DOHH2 (cell line): ENCODE measurements at regions not wholly inside any gene's neighbourhood (a gene's known extent, or its start where the extent isn't known, plus 50 kb on each side); places are given as distances from the start of the nearest gene placed in this dataset.

Experiments
- H3F3A ChIP-seq: fragments of 200-600 bp; sonication (generic), shearing (Covaris generic); 2 replicates; pipeline ENCODE4 v1.6.0; 2016; ENCODE audit warnings: antibody characterized with exemption, mild to moderate bottlenecking; ENCODE audit not compliant: control insufficient read depth, insufficient read depth
- H3K27ac ChIP-seq: fragments of 200-600 bp; sonication (generic); 2 replicates; pipeline ENCODE4 v1.5.1; 2014; ENCODE audit warnings: low read depth, mild to moderate bottlenecking, low read length, moderate library complexity
- H3K27me3 ChIP-seq: fragments of 200-600 bp; sonication (generic); 2 replicates; pipeline ENCODE4 v1.6.1; 2014; ENCODE audit warnings: mild to moderate bottlenecking, low read length, mixed read lengths; ENCODE audit not compliant: control insufficient read depth
- H3K36me3 ChIP-seq: fragments of 200-600 bp; sonication (generic); 2 replicates; pipeline ENCODE4 v1.6.1; 2014; ENCODE audit warnings: mild to moderate bottlenecking, low read length, moderate library complexity, mixed read lengths; ENCODE audit not compliant: control insufficient read depth
- H3K4me1 ChIP-seq: fragments of 200-600 bp; sonication (generic); 2 replicates; pipeline ENCODE4 v1.6.1; 2014; ENCODE audit warnings: mild to moderate bottlenecking, low read length, mixed read lengths; ENCODE audit not compliant: control insufficient read depth
- H3K4me2 ChIP-seq: fragments of 200-600 bp; sonication (generic); 2 replicates; pipeline ENCODE4 v1.6.0; 2014; ENCODE audit warnings: mild to moderate bottlenecking, low read length, moderate library complexity
- H3K4me3 ChIP-seq: fragments of 200-600 bp; sonication (generic); 2 replicates; pipeline ENCODE4 v1.5.1; 2014; ENCODE audit warnings: mild to moderate bottlenecking, low read length, mixed read lengths
- H3K79me2 ChIP-seq: fragments of 200-600 bp; sonication (generic); 2 replicates; pipeline ENCODE4 v1.6.1; 2014; ENCODE audit warnings: mild to moderate bottlenecking, low read length, mixed read lengths; ENCODE audit not compliant: control insufficient read depth
- H3K9me2 ChIP-seq: fragments of 200-600 bp; sonication (generic); replicated peaks from 2 replicates; pipeline ENCODE4 v1.6.1; 2014; ENCODE audit warnings: mild to moderate bottlenecking, low read length, mixed read lengths; ENCODE audit not compliant: control insufficient read depth
- H3K9me3 ChIP-seq: fragments of 200-600 bp; sonication (generic); 2 replicates; pipeline ENCODE4 v1.6.1; 2014; ENCODE audit warnings: antibody characterized with exemption, low read length, mixed read lengths; ENCODE audit not compliant: control insufficient read depth, insufficient read depth
- H4K20me1 ChIP-seq: fragments of 200-600 bp; sonication (generic); 2 replicates; pipeline ENCODE4 v1.6.0; 2014; ENCODE audit warnings: low read depth, mild to moderate bottlenecking, antibody characterized with exemption, low read length, moderate library complexity; ENCODE audit not compliant: control insufficient read depth, insufficient read depth
- CTCF ChIP-seq: fragments of 200-600 bp; sonication (generic); IDR thresholded peaks from one replicate; pipeline ENCODE4 v1.5.1; 2014; ENCODE audit warnings: antibody characterized with exemption, mild to moderate bottlenecking, low read depth, low read length; ENCODE audit not compliant: poor library complexity, severe bottlenecking
- EZH2phosphoT487 ChIP-seq: fragments of 200-600 bp; sonication (generic); IDR thresholded peaks from 2 replicates; pipeline ENCODE4 v1.6.1; 2017; ENCODE audit warnings: borderline replicate concordance, mild to moderate bottlenecking, antibody characterized with exemption, low read length, moderate library complexity, mixed read lengths

DNA sequence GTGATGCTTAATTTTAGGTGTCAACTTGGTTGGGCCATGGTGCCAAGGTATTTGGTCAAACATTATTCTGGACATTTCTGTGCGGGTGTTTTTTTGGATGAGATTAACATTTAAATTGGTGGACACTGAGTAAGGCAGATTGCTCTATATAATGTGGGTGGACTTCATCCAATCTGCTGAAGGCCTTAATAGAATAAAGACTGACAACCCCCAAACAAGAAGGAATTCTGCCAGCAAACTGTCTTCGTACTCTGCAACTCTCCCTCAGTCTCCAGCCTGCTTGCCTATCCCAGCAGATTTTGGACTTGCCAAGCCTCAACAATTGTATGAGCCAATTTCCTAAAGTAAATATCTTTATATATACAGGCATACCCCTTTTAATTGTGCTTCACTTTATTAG lies 850.1 kb downstream of the TBC1D32 start:
- Histone ChIP-seq H3F3A (no peaks in the 10 kb centered on the region), H3K4me2 (no peak overlapping the region), H3K36me3 (no peaks in the 10 kb centered on the region), H3K27me3 (no peaks in the 10 kb centered on the region), H3K9me2 (no peaks in the 10 kb centered on the region), H3K4me1 (no peaks in the 10 kb centered on the region), H3K9me3 (no peaks in the 10 kb centered on the region), H3K79me2 (no peaks in the 10 kb centered on the region), H4K20me1 (no peaks in the 10 kb centered on the region), H3K4me3 (no peak overlapping the region), H3K27ac (no peak overlapping the region)
- no peak for TF ChIP-seq EZH2phosphoT487

DNA sequence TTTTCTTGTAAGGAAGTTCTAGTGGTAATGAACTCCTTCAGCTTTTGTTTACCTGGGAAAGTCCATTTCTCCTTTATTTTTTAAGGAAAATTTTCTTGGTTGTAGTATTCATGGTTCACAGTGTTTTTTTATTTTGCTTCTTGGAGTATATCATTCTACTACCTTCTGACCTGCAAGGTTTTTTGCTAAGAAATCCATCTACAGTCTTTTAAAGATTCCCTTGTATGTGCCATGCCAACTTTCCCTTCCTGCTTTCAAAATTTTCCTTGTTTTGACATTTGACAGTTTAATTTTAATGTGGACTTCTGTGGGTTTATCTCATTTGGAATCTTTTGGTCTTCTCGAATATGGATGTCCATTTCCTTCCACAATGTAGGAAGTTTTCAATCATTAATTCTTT lies 855.6 kb downstream of the TBC1D32 start:
- Histone ChIP-seq H3K36me3 (no peaks in the 10 kb centered on the region), H3K27ac (no peak overlapping the region), H4K20me1 (no peaks in the 10 kb centered on the region), H3K79me2 (no peaks in the 10 kb centered on the region), H3K4me1 (no peaks in the 10 kb centered on the region), H3K4me2 (no peak overlapping the region), H3K27me3 (no peaks in the 10 kb centered on the region), H3F3A (no peaks in the 10 kb centered on the region), H3K4me3 (no peak overlapping the region), H3K9me3 (no peaks in the 10 kb centered on the region), H3K9me2 (no peaks in the 10 kb centered on the region)
- TF ChIP-seq CTCF (no peak), EZH2phosphoT487 (no peak)

DNA sequence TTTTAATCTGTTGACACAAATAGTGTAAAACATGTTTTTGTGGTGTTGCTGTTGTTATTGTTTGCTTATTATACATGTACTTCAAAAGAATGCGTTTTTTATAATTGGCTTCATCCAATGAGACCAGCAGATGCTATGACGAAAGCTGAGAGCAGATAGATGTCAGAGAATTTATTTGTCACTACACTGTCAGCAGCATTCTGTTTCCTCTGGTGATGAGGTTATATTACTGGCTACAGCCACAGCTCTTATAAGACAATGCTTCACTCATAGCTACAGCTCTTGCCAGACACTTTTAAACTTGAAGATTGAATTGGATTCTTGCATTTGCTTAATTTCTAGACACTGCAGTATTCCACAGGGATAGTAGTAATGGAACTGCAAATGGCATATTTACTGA lies 860.5 kb downstream of the TBC1D32 start:
- Histone ChIP-seq H3K27ac (no peak overlapping the region), H3K4me1 (no peaks in the 10 kb centered on the region), H3K4me3 (no peak overlapping the region), H3K9me3 (no peaks in the 10 kb centered on the region; the same call in 1 of the 2 replicates), H3K4me2 (no peak overlapping the region), H3K9me2 (no peaks in the 10 kb centered on the region), H4K20me1 (no peaks in the 10 kb centered on the region), H3K79me2 (no peaks in the 10 kb centered on the region), H3K27me3 (no peaks in the 10 kb centered on the region), H3K36me3 (no peaks in the 10 kb centered on the region), H3F3A (no peaks in the 10 kb centered on the region)
- TF ChIP-seq CTCF (no peak), EZH2phosphoT487 (no peak)

GRCh38 chr6:120468486-120468885 lies 865.8 kb downstream of the TBC1D32 start:
- TF ChIP-seq EZH2phosphoT487: no peak
- no peak for TF ChIP-seq CTCF
- Histone ChIP-seq H3K9me3 (no peaks in the 10 kb centered on the region; the same call in 1 of the 2 replicates), H3K36me3 (no peaks in the 10 kb centered on the region), H3K4me2 (no peak overlapping the region), H3K9me2 (no peaks in the 10 kb centered on the region), H3K79me2 (no peaks in the 10 kb centered on the region), H3K4me1 (no peaks in the 10 kb centered on the region), H4K20me1 (no peaks in the 10 kb centered on the region), H3K27me3 (no peaks in the 10 kb centered on the region), H3F3A (no peaks in the 10 kb centered on the region), H3K27ac (no peak overlapping the region), H3K4me3 (no peak overlapping the region)
